ENCODE measurements at regions not wholly inside any gene's neighbourhood (a gene's known extent, or its start where the extent isn't known, plus 50 kb on each side); places are given as distances from the start of the nearest gene placed in this dataset.

DNA sequence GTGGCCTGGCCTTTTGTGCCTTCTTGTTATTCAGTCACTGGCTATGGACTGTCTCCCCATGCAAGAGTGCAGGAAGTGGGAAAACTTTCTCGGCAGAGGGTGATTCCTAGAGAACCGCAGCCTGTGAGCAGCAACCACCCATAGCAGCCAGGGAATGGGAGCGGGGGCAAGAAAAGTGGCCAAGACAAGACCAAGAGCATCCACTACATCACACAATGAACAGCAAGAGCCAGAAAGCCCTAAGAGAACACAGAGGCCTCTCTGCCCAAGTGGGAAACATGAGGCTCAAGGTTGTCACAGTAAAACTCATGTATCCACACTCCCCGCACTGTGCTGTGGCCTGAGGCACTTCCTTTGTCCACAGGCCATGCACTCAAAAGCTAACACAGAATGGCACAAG lies 129.1 kb upstream of the FSTL4 start:
- TF ChIP-seq, protein P1, sequence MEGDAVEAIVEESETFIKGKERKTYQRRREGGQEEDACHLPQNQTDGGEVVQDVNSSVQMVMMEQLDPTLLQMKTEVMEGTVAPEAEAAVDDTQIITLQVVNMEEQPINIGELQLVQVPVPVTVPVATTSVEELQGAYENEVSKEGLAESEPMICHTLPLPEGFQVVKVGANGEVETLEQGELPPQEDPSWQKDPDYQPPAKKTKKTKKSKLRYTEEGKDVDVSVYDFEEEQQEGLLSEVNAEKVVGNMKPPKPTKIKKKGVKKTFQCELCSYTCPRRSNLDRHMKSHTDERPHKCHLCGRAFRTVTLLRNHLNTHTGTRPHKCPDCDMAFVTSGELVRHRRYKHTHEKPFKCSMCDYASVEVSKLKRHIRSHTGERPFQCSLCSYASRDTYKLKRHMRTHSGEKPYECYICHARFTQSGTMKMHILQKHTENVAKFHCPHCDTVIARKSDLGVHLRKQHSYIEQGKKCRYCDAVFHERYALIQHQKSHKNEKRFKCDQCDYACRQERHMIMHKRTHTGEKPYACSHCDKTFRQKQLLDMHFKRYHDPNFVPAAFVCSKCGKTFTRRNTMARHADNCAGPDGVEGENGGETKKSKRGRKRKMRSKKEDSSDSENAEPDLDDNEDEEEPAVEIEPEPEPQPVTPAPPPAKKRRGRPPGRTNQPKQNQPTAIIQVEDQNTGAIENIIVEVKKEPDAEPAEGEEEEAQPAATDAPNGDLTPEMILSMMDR (IDR thresholded peaks at IDR 0.05; ENCODE audit: insufficient read depth, low read length): no peak
- no peak for DNase-seq (ENCODE audit: low read depth)
- H3K4me3 ChIP-seq (ENCODE audit: low read depth, low read length): no peak overlapping the region

DNA sequence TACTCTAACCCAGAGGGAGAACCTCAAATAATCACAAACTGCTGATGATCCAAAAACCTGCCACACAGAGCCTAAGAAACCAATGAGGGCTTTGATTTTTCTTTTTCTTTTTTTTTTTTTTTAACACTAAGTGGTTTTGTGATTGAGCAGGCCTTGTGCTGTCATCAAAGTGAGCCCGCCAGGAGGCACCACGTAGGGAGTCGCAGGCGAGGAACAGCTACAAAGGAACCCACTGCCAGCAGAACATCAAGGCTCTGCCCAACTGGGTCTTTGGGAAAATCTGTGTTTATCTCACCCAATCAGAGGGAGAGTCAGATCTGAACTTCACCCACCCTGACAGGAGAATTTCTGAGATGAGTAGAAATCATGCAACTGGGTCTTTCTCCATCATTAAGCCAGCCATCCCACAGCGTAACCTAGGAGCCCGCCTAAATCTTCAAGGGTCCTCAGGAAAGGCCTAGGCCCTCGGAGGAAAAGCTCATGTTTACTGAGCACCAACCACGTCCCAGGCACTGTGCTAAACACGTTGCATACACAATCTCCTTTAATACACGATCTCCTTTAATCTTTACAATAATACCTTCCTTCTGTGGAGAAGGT lies 126.9 kb upstream of the FSTL4 start:
- TF ChIP-seq, protein P1 (IDR thresholded peaks at IDR 0.05; ENCODE audit: insufficient read depth, low read length): no peak
- no peak overlapping the region for H3K4me3 ChIP-seq (ENCODE audit: low read depth, low read length)
- no peak for DNase-seq (ENCODE audit: low read depth)

DNA sequence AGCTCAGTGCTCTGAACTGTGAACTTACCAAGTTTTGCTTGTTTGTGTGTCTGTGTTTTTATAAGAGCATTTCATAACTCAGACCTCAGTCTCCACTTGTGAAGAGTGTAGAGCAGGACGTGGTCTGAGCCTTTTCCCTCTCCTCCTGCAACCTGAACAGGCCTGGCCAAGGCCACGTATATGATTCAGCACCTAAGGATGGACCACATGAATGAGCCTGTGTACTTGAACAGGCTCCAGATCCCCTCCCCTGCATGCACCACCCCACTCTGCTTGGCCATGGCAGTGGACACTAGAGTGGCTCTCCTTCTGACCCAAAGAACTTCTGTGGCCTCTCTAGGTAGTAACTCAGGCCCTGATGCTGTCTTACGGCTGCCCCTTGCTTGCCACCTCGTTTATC lies 125.9 kb upstream of the FSTL4 start:
- TF ChIP-seq, protein P1 (IDR thresholded peaks at IDR 0.05; ENCODE audit: insufficient read depth, low read length): no peak
- no peak overlapping the region for H3K4me3 ChIP-seq (ENCODE audit: low read depth, low read length)
- DNase-seq (ENCODE audit: low read depth): no peak

DNA sequence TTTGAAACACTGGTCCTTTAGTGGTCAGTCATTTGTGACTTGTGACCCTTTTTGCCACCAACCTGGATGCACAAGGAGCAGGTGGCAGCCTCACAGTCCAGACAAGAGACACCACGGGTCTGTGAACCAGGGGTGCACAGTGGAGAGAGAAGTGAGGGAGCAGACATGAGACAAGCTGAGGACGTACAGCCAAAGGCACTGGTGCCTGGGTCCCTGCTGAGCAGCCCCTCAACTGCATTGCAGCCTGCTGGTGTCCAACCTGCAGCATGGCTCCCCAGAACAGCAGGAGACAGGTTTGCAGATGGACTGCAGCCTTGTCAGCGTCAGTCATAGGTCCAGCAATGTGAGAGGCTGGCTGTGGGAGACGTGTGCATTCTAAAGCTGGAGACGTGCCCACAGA lies 124.2 kb upstream of the FSTL4 start:
- no peak for DNase-seq (ENCODE audit: low read depth)
- TF ChIP-seq, protein P1 (IDR thresholded peaks at IDR 0.05; ENCODE audit: insufficient read depth, low read length): no peak
- H3K4me3 ChIP-seq (ENCODE audit: low read depth, low read length): no peak overlapping the region

DNA sequence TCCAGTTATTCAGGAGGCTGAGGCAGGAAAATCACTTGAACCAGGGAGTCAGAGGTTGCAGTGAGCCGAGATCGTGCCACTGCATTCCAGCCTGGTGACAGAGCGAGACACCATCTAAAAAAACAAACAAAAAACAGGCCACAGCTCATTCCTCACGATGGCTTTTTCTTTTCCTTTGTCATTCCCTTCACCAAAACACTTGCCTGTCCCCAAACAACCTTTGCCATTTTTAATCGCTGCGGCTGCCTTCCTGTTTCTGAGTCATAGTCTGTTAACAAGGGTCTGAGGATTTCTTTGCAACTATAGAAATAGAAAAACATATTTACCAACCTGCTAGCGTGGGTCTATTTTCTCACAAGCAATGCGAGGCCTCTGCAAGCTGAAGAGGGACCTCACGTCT lies 123.0 kb upstream of the FSTL4 start:
- TF ChIP-seq, protein P1 (IDR thresholded peaks at IDR 0.05; ENCODE audit: insufficient read depth, low read length): no peak
- no peak overlapping the region for H3K4me3 ChIP-seq (ENCODE audit: low read depth, low read length)
- no peak for DNase-seq (ENCODE audit: low read depth)

DNA sequence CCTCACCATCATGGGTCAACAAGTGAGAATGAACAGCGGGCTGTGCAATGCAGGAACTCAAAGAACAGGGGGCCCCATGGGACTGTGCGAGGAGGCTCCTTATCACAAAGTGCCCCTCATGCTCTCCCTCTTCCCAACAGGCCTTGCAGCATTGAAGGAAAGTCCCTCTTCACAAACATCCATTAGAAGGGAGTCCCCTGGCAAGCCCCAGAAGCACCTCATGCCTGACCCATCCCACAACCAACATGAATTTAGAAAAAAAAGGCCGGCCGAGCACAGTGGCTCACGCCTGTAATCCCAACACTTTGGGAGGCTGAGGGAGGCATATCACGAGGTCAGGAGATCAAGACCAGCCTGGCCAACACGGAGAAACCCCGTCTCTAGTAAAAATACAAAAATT lies 122.6 kb upstream of the FSTL4 start:
- no peak for DNase-seq (ENCODE audit: low read depth)
- TF ChIP-seq, protein P1 (IDR thresholded peaks at IDR 0.05; ENCODE audit: insufficient read depth, low read length): no peak
- H3K4me3 ChIP-seq (ENCODE audit: low read depth, low read length): no peak overlapping the region

DNA sequence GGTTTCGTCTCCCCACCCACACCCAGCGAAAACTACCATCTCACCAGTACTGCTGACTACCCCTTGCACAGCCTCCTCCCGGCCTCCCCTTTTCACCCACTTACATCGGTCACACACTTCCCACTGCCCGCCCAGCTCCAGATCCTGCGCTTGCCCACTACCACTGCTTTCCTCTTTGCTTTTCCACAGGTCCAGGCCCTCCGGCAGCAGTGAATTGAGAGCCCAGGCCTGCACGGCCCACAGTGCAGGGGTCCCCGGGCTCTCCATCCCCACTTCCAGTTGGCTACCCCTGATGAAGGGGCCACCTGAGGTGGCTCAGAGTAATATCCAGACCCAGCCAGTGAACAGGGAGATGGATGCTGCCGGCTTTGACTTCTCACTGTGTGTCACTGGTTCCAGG lies 120.2 kb upstream of the FSTL4 start:
- no peak for DNase-seq (ENCODE audit: low read depth)
- TF ChIP-seq, protein P1 (IDR thresholded peaks at IDR 0.05; ENCODE audit: insufficient read depth, low read length): no peak
- no peak overlapping the region for H3K4me3 ChIP-seq (ENCODE audit: low read depth, low read length)

All from fibroblast of the aortic adventitia (primary cell).